Colonic mucosa (tissue), 4 donors: ENCODE measurements at regions not wholly inside any gene's neighbourhood (a gene's known extent, or its start where the extent isn't known, plus 50 kb on each side); places are given as distances from the start of the nearest gene placed in this dataset.

Experiments used
- DNase-seq: peaks from one replicate; pipeline ENCODE4 v3.0.0-alpha.2; 2020
- H3K27ac ChIP-seq: fragments of 200-600 bp; one replicate; pipeline ENCODE4 v1.8.0; 2021
- H3K27me3 ChIP-seq: fragments of 200-600 bp; one replicate; pipeline ENCODE4 v1.8.0; 2021
- H3K36me3 ChIP-seq: fragments of 200-600 bp; one replicate; pipeline ENCODE4 v1.8.0; 2021
- H3K4me1 ChIP-seq: fragments of 200-600 bp; one replicate; pipeline ENCODE4 v1.8.0; 2021; ENCODE audit warnings: mild to moderate bottlenecking
- H3K4me3 ChIP-seq: fragments of 200-600 bp; one replicate; pipeline ENCODE4 v1.8.0; 2021
- H3K9ac ChIP-seq, 2 donors: one replicate each; pipeline ENCODE4 v1.7.0; 2013; ENCODE audit warnings: control low read depth in 2 of 2, low read depth in 2 of 2, low read length in 2 of 2
- H3K9me3 ChIP-seq: fragments of 200-600 bp; one replicate; pipeline ENCODE4 v1.8.0; 2021
- CTCF ChIP-seq: fragments of 200-600 bp; IDR thresholded peaks from one replicate; pipeline ENCODE4 v1.8.0; 2022; ENCODE audit warnings: antibody characterized with exemption, mild to moderate bottlenecking
- intact Hi-C: fragments of 100-400 bp; cut with DNase I; formaldehyde crosslinking; loops from one replicate; pipeline ENCODE4 v1.14.1; 2022
- donor health status: healthy.
- donor health status: DM: no; HTN: no; CAD: no.
- donor health status: DM: no; HTN: no; CAD: no.

DNA sequence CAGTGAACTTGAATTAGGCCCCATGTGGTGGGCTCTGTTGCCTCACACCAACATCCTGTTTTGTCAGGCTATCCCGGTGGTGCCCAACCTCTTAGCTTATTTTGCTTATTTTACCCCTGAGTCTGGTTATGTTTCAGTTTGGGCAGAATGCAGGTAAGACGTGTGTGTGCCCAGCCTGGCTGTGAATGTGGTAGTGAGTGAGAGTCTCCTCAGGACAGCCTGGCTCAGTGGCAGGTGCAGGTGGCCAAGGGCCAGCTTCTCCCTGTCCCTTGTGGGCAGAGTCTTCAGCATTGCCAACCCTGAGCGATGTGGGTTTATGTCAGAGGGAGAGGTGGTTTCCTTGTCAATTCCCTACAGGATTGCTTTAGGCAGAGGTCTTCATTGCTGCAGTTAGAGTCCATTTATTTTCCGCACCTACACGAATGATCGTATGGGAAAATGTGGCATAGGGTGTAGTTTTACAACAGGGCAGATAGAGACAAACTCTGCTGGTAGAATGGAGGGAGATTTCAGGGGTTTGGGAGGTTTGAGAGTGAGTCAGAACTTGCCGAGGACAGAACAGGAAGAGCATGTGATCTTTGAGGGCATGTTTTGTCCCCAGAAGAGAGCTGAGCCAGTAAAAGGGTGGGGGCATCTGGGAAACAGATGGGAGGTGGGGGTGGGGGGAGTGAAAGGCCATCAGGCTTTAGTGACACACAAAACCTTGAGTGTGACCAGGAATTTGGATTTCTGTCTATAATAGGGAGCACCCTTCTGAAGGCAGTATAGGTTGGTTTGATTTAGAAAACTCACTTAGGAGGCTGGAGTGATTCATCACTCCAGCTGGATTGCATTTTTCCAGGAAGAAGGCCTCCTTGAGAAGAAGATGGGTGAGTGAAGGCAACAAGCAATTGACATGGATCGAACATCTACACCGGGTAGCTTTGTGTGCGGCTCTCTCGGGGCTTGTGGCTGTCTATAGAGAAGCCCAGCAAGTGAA is 156.2 kb upstream of the CELF4 start:
- intact Hi-C loops: no loop called here
- no peaks in the 10 kb centered on the region for H3K4me1 ChIP-seq
- H3K27me3 ChIP-seq: no peaks in the 10 kb centered on the region
- no peak for DNase-seq
- H3K36me3 ChIP-seq: no peaks in the 10 kb centered on the region
- H3K9me3 ChIP-seq: no peaks in the 10 kb centered on the region
- H3K4me3 ChIP-seq: no peak overlapping the region
- no peak overlapping the region for H3K27ac ChIP-seq
- H3K9ac ChIP-seq: no peak overlapping the region
- no peak for TF ChIP-seq CTCF

DNA sequence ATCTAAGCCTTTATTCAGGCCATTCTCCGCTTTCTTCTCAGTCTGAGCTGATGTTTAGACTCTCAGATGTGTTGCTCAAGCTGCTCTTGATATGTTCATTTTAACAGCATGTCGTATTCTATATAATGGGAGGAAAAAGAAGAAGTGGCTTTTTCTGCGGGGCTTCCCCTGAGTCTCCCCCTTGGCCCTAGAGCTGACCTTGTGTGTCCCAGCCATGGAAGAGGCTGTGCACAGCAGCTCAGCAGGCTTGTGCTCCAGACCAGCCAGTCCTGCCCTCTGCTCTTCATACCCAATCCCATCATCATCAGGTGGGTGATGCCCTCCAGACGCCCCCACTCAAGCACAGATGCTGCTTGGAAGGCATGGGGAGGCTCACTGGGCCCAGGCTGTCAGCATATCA is 155.1 kb upstream of the CELF4 start:
- Histone ChIP-seq H3K27me3 (no peaks in the 10 kb centered on the region), H3K27ac (no peak overlapping the region), H3K9me3 (no peaks in the 10 kb centered on the region), H3K36me3 (no peaks in the 10 kb centered on the region), H3K4me1 (no peaks in the 10 kb centered on the region), H3K9ac (no peak overlapping the region), H3K4me3 (no peak overlapping the region)
- DNase-seq: no peak
- TF ChIP-seq CTCF: no peak
- intact Hi-C loops: no loop called here

GRCh38 chr18:37717656-37718055 is 152.1 kb upstream of the CELF4 start:
- no peak overlapping the region for H3K27ac ChIP-seq
- intact Hi-C loops: no loop called here
- DNase-seq: no peak
- no peak for TF ChIP-seq CTCF
- no peaks in the 10 kb centered on the region for H3K9me3 ChIP-seq
- no peak overlapping the region for H3K4me3 ChIP-seq
- H3K36me3 ChIP-seq: no peaks in the 10 kb centered on the region
- no peak overlapping the region for H3K9ac ChIP-seq
- no peaks in the 10 kb centered on the region for H3K4me1 ChIP-seq
- no peaks in the 10 kb centered on the region for H3K27me3 ChIP-seq

- DNase-seq: no peak
- H3K4me3 ChIP-seq: no peak overlapping the region
- H3K36me3 ChIP-seq: no peaks in the 10 kb centered on the region
- H3K4me1 ChIP-seq: no peaks in the 10 kb centered on the region
- intact Hi-C loops: no loop called here
- TF ChIP-seq CTCF: no peak
- no peak overlapping the region for H3K9ac ChIP-seq
- no peaks in the 10 kb centered on the region for H3K27me3 ChIP-seq
- no peaks in the 10 kb centered on the region for H3K9me3 ChIP-seq
- no peak overlapping the region for H3K27ac ChIP-seq
Measured at GRCh38 chr18:37717098-37717497, 151.5 kb upstream of the CELF4 start.

DNA sequence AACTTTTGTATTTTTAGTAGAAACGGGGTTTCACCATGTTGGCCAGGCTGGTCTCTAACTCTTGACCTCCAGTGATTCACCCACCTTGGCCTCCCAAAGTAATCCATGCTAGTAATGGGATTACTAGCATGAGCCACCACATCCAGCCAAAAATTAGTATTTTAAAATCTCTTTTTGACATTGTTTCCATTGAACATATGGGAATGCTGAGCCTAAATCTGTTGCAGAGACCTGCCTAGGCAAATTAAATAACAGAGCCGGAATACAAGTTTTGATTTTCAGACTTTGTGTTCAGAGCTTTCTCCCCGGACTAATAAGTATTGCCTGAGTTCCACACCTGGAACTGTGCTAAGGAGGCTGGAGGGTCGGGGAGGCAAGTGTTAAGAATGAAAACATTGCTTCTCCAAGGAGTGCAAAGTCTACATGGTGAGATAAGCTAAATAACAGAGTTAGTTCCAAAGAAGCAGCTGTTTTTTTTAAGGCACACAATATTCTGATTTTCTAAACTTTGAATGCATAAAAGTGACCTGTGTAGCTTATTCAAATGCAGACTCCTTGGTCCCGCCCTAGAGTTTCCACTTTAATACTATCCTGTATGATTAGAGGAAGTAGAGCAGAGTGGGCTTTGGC is 150.6 kb upstream of the CELF4 start:
- H3K9me3 ChIP-seq: no peaks in the 10 kb centered on the region
- no peak for TF ChIP-seq CTCF
- H3K36me3 ChIP-seq: no peaks in the 10 kb centered on the region
- no peak overlapping the region for H3K9ac ChIP-seq
- H3K27me3 ChIP-seq: no peaks in the 10 kb centered on the region
- no peak for DNase-seq
- H3K4me1 ChIP-seq: no peaks in the 10 kb centered on the region
- no peak overlapping the region for H3K4me3 ChIP-seq
- no peak overlapping the region for H3K27ac ChIP-seq
- intact Hi-C loops: no loop called here
